Esophagus muscularis mucosa (tissue), 4 donors: ENCODE measurements at regions not wholly inside any gene's neighbourhood (a gene's known extent, or its start where the extent isn't known, plus 50 kb on each side); places are given as distances from the start of the nearest gene placed in this dataset.

Experiments used
- DNase-seq: peaks from one replicate; pipeline ENCODE4 v3.0.0-alpha.2; 2017; ENCODE audit errors: extremely low spot score
- H3K27ac ChIP-seq, 4 donors: fragments of 200-600 bp; sonication (generic); replicated peaks in 1 of 4; 1 replicate in 3 of 4; 2 replicates in 1 of 4; pipeline ENCODE4 v1.5.1; 2016 to 2019; ENCODE audit warnings: mild to moderate bottlenecking in 1 of 4
- H3K27me3 ChIP-seq, 4 donors: fragments of 200-600 bp; sonication (generic); one replicate each; pipeline versions ENCODE4 v1.5.1 to v1.6.0; 2016 to 2019
- H3K36me3 ChIP-seq, 4 donors: fragments of 200-600 bp; sonication (generic); one replicate each; pipeline ENCODE4 v1.5.1; 2016 to 2019
- H3K4me1 ChIP-seq, 4 donors: fragments of 200-600 bp; sonication (generic); one replicate each; pipeline ENCODE4 v1.5.1; 2016 to 2019
- H3K4me3 ChIP-seq, 4 donors: fragments of 200-600 bp; sonication (generic); 1 replicate in 2 of 4; 2 replicates in 2 of 4; pipeline ENCODE4 v1.5.1; 2016 to 2019; ENCODE audit warnings: mild to moderate bottlenecking in 4 of 4, moderate library complexity in 1 of 4
- H3K9me3 ChIP-seq, 4 donors: fragments of 200-600 bp; sonication (generic); 1 replicate in 3 of 4; 2 replicates in 1 of 4; pipeline ENCODE4 v1.5.1; 2016 to 2019
- CTCF ChIP-seq, 3 experiments: fragments of 200-600 bp in 2 of 3; fragments of 450-650 bp in 1 of 3; sonication (generic) in 2 of 3; IDR thresholded peaks; one replicate each; pipeline ENCODE4 v1.5.1; 2017 to 2019; ENCODE audit warnings: antibody characterized with exemption in 3 of 3, mild to moderate bottlenecking in 2 of 3, moderate library complexity in 1 of 3
- EP300 ChIP-seq: sonication (generic); formaldehyde crosslinking; IDR thresholded peaks from one replicate; pipeline ENCODE4 v1.6.1; 2017; ENCODE audit warnings: antibody characterized with exemption
- POLR2A ChIP-seq: fragments of 450-650 bp; IDR thresholded peaks from one replicate; pipeline ENCODE4 v1.6.1; 2017; ENCODE audit warnings: antibody characterized with exemption, moderate library complexity, mild to moderate bottlenecking, low read depth
- POLR2AphosphoS5 ChIP-seq, 2 donors: sonication (generic); formaldehyde crosslinking; IDR thresholded peaks; one replicate each; pipeline ENCODE4 v1.6.1; 2017; ENCODE audit warnings: antibody characterized with exemption in 2 of 2
- WGBS: methylation state at CpG from one replicate; pipeline ENCODE4 v1.1.5; 2018; 5-methylcytosine and 5-hydroxymethylcytosine counted together
- intact Hi-C: fragments of 100-400 bp; cut with DNase I; formaldehyde crosslinking; loops from one replicate; pipeline ENCODE4 v1.15.1; 2023

DNA sequence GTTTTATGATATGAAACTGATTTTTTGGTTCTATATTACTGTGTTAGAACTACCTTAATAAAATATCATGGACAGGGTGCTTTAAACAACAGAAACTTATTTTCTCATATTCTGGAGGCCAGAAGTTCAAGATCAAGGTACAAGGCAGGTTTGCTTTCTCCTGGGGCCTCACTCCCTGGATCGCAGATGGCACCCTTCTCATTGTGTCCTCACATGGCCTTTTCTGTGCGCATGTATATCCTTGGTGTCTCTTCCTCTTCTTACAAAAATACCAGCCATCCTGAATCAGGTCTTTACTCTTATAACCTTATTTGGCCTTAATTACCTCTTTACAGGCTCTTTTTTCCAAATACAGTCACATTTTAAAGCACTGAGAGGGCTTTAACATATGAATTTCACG, 906.1 kb downstream of the CDH11 start:
- no peaks in the 10 kb centered on the region for H3K27me3 ChIP-seq
- no peaks in the 10 kb centered on the region for H3K36me3 ChIP-seq
- no peak overlapping the region for H3K27ac ChIP-seq
- no peak for TF ChIP-seq POLR2A
- no peak for TF ChIP-seq CTCF (IDR thresholded peaks at IDR 0.05)
- no peak for TF ChIP-seq POLR2AphosphoS5 (IDR thresholded peaks at IDR 0.05)
- no peak for TF ChIP-seq EP300
- no peak for DNase-seq
- H3K4me1 ChIP-seq = no peaks in the 10 kb centered on the region
- H3K4me3 ChIP-seq = no peak overlapping the region
- no peaks in the 10 kb centered on the region for H3K9me3 ChIP-seq
- 96% methylated on average over 3 of the region's 3 CpGs for WGBS
- intact Hi-C loops = no loop called here

DNA sequence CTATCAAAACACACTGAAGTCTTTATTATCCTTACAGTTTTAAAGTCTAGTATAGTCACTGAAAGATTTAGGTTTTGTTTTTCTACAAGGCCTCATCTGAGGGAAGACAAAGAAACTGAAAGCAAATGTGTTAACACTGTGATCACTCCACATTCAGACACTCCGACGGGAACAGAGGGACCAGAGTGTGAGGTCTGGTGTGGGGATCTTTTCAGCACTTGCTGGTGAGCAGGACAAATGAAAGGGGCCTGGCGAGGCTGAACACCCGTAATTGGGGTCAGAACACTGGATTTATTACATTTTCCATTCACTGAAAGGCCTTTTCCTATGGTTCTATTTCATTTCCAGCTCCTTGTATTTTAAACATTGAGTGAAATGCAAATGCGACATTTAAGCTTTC, 910.5 kb downstream of the CDH11 start:
- no peaks in the 10 kb centered on the region for H3K36me3 ChIP-seq
- no peaks in the 10 kb centered on the region for H3K9me3 ChIP-seq
- no peak overlapping the region for H3K27ac ChIP-seq
- H3K27me3 ChIP-seq = no peaks in the 10 kb centered on the region
- intact Hi-C loops = no loop called here
- H3K4me3 ChIP-seq = no peak overlapping the region
- no peaks in the 10 kb centered on the region for H3K4me1 ChIP-seq
- DNase-seq = no peak
- TF ChIP-seq EP300 (no peak), CTCF (IDR thresholded peaks at IDR 0.05) (no peak), POLR2AphosphoS5 (IDR thresholded peaks at IDR 0.05) (no peak), POLR2A (no peak)
- WGBS = 83% methylated on average over 5 of the region's 5 CpGs

- DNase-seq = no peak
- H3K4me1 ChIP-seq = no peaks in the 10 kb centered on the region
- no peaks in the 10 kb centered on the region for H3K9me3 ChIP-seq
- no peaks in the 10 kb centered on the region for H3K27me3 ChIP-seq
- no peak overlapping the region for H3K27ac ChIP-seq
- intact Hi-C loops = no loop called here
- 58% methylated on average over 2 of the region's 2 CpGs for WGBS
- TF ChIP-seq CTCF (IDR thresholded peaks at IDR 0.05) = no peak
- TF ChIP-seq EP300 = no peak
- no peak for TF ChIP-seq POLR2A
- TF ChIP-seq POLR2AphosphoS5 (IDR thresholded peaks at IDR 0.05) = no peak
- H3K36me3 ChIP-seq = no peaks in the 10 kb centered on the region
- H3K4me3 ChIP-seq = no peak overlapping the region
Observed at GRCh38 chr16:64206862-64207261, 915.0 kb downstream of the CDH11 start.

DNA sequence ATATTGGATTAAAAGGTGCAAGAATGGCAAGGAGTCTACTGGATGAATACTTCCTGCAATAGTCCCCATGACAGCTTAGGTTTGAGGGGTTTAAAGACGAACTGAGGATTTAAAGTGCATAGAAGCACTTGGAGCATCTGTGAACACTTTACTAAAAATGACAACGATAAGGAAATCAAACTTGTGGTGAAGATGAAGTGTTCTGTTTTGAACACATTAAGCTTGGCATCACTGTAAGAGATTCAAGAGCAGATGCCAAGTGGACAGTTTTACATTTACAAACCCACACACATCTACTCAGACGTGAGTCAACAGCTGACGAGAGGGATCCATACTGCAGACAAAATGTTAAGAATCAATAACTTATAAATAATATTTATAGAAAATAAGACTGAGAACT, 918.7 kb downstream of the CDH11 start:
- Histone ChIP-seq H3K4me3 (no peak overlapping the region), H3K27me3 (no peaks in the 10 kb centered on the region), H3K36me3 (no peaks in the 10 kb centered on the region), H3K27ac (no peak overlapping the region), H3K9me3 (no peaks in the 10 kb centered on the region), H3K4me1 (no peaks in the 10 kb centered on the region)
- intact Hi-C loops = no loop called here
- 83% methylated on average over 4 of the region's 4 CpGs for WGBS
- TF ChIP-seq POLR2A = no peak
- no peak for TF ChIP-seq CTCF (IDR thresholded peaks at IDR 0.05)
- no peak for DNase-seq

DNA sequence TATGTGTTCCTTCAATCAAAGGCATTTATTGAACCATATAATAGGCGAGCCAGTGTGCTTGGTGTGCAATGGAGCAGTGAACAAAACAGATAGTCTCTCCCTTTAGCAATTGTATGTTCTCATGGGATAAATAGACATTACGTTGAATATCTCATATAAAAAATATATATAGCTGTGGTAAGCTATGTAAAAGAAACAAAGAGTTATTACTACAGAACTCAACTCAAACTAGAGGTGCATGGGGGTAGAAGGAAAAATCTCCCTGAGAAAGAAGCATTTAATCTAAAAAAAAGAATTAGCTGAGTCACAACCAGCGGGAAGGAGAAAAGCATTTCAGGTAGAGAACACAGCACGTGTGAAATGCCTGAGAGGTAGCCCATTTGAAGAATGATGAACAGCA, 919.3 kb downstream of the CDH11 start:
- 82% methylated on average over 4 of the region's 4 CpGs for WGBS
- H3K36me3 ChIP-seq = no peaks in the 10 kb centered on the region
- H3K27ac ChIP-seq = no peak overlapping the region
- H3K27me3 ChIP-seq = no peaks in the 10 kb centered on the region
- no peaks in the 10 kb centered on the region for H3K9me3 ChIP-seq
- no peak overlapping the region for H3K4me3 ChIP-seq
- TF ChIP-seq EP300 (no peak), CTCF (IDR thresholded peaks at IDR 0.05) (no peak), POLR2AphosphoS5 (IDR thresholded peaks at IDR 0.05) (no peak), POLR2A (no peak)
- no peaks in the 10 kb centered on the region for H3K4me1 ChIP-seq
- intact Hi-C loops = no loop called here
- DNase-seq = no peak
